GM19240 (cell line): ENCODE measurements at regions not wholly inside any gene's neighbourhood (a gene's known extent, or its start where the extent isn't known, plus 50 kb on each side); places are given as distances from the start of the nearest gene placed in this dataset.
"Not testable (repeated sequence)": the region's sequence is repeated elsewhere in the genome, so short reads cannot be mapped to it uniquely, and the experiment has no call there.

Experiments
- DNase-seq: peaks from one replicate; pipeline ENCODE4 v3.0.0; 2011; ENCODE audit warnings: low spot score; ENCODE audit not compliant: insufficient read length

DNA sequence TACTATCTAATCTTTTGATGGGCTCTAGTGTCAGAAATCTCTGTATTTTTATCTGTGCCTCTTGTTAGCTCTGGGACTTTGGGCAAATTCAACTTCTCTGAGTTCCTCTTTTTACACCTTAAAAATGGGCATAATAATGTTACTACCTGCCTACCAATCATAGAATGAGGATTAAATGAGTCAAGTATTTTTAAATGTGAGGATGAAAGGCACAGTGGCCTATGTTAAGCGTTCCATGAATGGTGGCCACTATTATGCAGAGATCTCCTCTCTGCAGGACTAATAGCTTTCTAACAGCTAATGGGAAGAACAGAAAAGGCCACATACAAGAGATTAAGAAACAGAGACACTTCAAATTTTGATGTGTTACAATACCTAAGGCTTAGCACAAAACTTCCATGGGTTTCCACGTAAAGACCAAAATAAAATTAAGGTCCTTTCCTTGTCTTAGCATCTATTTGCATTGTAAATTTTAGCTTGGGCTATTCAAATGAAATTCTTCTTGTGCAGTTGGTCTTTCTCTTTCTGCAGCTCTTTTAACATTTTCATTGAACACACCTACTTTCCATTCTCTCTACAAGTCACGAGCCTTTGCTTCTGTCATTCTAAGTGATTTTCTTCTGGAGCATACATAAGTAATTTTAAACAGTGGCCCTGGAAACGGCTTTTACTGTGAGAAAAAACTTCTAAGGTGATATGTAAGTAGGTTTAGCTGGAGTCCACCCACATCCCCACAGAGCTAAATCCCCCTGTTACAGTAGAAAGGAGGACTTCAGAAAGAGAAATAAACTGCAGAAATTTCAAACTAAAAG is 117.9 kb upstream of the MED14 start:
- no peak for DNase-seq

DNA sequence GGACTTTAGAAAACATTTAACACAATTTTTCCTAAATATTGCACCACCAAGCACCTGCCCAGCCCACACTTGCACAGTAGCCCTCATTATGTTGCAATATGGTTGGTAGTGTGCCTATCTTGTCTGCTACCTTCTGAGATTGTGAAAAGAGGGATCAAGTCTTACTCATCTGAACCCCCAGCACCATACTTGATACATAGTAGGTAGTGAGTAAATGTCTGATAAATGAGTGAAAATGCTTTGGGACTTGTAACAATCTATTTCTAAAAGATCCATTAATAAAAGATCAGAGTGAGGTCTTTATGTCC is 118.4 kb upstream of the MED14 start:
- DNase-seq, result no peak

- no peak for DNase-seq
Measured at GRCh38 chrX:40854242-40854641, 118.9 kb upstream of the MED14 start.

DNA sequence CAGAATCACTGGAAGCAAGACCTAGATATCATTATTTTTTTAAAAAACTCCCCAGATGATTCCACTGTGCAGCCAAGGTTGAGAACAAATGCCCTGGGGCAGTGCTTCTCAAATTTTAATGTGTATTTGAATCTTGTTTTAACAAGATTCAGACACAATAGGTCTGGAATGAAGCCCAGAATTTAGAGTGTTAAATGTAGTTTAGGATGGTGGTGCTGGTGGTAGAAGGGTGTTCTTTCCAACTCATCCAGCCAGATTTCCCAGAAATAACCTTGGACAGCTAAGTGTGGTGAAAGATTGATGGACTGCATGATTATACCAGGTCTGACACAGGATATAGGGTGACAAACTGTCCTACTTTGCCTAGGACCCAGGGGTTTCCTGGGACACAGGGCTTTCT is 120.1 kb upstream of the MED14 start:
- no peak for DNase-seq

DNA sequence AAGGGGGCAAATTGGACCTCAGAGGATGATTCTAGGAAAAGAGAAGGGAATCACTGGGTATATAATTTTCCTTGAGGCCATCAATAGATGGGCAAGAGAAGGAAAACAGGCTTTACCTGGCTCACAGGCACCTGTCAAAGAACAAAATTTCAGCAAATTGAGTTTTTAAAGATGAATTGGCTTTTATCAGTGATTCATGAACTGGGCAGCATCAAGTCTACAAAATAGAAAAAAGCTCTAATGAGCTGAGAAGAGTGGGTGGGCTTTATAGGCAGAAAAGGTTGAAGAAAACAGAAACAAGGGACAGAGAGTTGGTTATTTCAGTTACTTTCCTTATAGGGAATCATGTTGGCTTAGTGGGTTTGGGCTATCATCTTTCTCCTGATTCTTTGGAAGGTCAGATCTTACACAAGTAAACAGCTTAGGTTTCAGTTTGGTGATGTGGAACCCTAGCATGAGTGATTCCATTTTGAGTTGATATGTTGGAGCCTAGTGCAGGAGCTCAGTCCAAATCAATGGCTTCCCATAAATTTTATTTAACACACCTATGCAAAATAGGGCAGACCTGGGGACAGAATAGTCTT is 120.7 kb upstream of the MED14 start:
- DNase-seq, result no peak

DNA sequence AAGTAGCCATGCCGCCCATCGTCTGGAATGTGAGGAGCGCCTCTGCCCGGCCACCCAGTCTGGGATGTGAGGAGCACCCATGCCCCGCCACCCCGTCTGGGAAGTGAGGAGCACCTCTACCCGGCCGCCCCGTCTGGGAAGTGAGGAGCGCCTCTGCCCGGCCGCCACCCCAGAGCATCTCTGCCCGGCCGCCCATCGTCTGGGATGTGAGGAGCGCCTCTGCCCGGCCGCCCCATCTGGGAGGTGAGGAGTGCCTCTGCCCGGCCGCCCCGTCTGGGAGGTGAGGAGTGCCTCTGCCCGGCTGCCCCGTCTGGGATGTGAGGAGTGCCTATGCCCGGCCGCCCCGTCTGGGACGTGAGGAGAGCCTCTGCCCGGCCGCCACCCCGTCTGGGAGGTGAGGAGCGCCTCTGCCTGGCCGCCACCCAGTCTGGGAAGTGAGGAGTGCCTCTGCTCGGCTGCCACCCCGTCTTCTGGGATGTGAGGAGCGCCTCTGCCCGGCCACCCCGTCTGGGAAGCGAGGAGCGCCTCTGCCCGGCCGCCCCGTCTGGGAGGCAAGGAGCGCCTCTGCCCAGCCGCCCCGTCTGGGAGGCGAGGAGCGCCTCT is 126.7 kb upstream of the MED14 start:
- DNase-seq, result not testable (repeated sequence)

DNA sequence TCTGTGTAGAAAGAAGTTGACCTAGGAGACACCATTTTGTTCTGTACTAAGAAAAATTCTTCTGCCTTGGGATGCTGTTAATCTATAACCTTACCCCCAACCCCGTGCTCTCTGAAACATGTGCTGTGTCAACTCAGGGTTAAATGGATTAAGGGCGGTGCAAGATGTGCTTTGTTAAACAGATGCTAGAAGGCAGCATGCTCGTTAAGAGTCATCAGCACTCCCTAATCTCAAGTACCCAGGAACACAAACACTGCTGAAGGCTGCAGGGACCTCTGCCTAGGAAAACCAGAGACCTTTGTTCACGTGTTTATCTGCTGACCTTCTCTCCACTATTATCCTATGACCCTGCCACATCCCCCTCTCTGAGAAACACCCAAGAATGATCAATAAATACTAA is 127.9 kb upstream of the MED14 start:
- not testable (repeated sequence) for DNase-seq

DNA sequence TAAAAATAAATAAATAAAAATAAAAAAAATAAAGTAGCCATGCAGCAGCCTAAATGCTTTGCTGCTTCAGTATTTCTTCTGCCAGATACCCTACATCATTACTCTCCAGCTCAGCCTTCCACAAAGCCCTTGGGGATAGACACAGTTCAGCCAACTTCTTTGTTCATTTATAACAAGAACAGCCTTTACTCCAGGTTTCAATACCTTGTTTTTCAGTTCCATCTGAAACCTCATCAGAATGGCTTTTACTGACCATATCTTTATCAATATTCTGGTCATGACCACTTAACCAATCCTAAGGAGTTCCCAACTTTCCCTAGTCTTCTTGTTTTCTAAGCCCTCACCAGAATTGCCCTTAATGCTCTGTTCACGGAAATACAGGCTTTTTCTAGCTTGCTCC is 128.3 kb upstream of the MED14 start:
- no peak for DNase-seq

DNA sequence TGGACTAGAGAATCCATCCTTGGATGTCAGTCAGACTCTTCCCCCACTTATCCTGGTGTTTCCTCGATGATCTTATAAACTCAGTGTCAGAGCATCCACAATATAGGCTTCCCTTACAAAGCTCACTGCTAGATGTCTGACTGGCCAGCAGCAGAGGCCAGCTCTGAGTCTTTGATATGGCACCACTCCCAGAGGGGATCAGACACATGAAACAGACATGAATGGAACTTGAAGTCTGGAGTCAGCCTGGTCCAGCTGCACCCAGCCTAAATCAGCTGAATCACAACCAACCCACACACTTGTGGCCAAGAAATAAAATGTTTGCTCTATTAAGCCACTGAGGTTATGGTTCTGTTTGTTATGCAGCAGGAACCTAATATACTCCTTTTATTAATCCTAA is 129.6 kb upstream of the MED14 start:
- no peak for DNase-seq

DNA sequence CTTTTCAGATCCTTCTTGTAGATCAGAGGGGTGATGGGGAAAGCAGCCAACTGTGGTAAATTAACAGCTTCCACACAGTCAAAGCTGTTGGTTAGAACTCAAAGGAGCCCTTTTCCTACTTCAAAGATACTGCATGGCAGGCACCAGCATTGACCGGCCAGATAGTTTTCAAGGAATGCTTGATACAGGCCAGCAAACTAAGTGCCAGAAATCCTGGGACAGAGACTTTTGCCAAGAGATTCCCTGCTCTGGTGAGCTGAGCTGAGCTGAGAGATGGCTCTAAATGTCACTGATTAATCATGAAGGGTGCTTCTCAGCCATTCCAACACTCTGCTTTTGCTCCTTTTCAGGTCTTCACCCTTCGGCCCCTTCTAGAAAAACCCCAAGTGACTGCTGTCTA is 131.6 kb upstream of the MED14 start:
- DNase-seq, result no peak

GRCh38 chrX:40867352-40867751 is 132.0 kb upstream of the MED14 start:
- no peak for DNase-seq

GRCh38 chrX:40868868-40869267 is 133.5 kb upstream of the MED14 start:
- no peak for DNase-seq

DNA sequence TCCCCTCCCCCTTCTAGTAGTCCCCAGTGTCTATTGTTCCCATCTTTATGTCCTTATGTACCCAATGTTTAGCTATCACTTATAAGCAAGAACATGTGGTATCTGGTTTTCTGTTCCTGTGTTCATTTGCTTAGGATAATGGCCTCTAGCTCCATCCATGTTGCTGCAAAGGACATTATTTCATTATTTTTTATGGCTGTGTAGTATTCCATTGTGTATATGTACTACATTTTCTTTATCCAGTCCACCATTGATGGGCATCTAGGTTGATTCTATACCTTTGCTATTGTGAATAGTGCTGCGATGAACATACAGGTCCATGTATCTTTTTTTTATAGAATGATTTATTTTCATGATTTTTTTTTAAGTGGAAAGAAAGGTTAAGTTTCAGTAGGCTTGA is 135.6 kb upstream of the MED14 start:
- not testable (repeated sequence) for DNase-seq

DNA sequence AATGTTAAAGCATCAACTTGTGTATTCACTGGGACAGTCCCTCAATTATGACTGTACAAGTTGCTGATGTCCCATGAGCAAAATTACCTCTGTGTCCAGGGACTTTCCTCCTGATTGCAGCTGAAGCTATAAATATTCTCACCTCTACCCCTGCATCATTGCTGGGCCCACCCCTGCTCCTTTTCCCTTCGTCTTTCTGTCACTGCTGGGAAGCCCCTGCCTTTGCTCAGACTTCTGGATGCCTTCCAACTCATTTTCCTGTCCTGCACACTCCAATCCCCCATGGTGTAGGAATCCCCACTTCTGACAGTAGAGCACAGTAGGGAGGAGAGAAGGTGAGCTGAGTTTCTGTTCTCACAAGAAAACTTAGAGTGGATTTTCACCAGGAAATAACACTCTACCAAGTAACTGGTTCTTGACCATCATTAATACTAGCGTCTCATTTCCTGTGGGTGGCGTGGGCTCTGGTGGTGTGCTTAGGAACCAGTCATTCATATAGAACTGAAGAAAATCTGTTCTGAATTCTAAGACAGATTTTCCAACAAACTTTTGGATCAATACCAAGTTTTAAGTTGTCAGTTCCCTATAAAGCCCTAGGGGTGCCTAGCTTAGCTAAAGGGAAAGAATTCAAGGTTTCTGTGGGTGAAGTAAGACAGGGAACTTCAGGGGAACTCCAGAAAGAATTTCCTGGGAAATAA is 136.2 kb upstream of the MED14 start:
- DNase-seq, result peak; percentile 2

DNA sequence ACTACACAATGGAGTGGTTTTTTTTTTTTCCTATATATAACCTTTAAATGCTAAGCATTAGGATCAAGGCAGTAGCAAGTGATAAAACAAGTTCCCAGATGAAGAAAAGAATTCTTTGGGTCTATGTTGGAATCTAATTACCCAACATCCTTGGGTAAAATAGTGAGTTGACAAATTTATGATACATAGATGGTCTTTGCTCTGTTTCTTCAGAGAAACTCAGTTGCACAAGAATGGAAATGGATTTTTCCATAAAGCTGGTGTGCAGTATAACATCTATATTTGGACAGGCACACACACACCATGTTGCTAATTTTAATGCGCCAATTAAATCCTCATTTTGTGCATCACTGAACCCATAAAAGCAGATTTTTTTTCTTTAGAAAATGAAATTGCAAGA is 137.0 kb upstream of the MED14 start:
- DNase-seq, result no peak

- DNase-seq, result no peak
Measured at GRCh38 chrX:40875476-40875875, 140.1 kb upstream of the MED14 start.

- no peak for DNase-seq
Measured at GRCh38 chrX:40877887-40878286, 142.5 kb upstream of the MED14 start.

GRCh38 chrX:40878766-40879165 is 143.4 kb upstream of the MED14 start:
- DNase-seq, result no peak

- not testable (repeated sequence) for DNase-seq
Measured at GRCh38 chrX:40879172-40879571, 143.8 kb upstream of the MED14 start.

DNA sequence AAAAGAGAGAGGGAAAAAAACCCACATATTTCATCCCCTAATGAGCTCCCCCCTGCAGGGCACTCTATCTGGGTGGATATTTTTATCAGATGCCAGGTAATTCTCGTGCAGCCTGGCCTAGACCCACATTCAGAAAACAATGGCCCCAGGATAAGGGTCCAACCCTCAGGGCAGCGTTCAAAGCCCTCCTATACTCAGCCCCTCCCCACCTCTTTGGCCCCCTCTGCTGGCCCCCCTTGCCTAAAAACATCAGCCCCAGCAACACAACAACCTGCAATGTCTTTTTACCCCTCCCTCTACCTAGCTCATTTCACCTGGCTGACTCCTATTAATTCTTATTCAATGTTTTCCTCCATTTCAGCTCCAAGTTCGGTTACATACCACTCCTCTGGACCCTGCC is 145.4 kb upstream of the MED14 start:
- no peak for DNase-seq

GRCh38 chrX:40883021-40883619 is 147.8 kb upstream of the MED14 start:
- no peak for DNase-seq

DNA sequence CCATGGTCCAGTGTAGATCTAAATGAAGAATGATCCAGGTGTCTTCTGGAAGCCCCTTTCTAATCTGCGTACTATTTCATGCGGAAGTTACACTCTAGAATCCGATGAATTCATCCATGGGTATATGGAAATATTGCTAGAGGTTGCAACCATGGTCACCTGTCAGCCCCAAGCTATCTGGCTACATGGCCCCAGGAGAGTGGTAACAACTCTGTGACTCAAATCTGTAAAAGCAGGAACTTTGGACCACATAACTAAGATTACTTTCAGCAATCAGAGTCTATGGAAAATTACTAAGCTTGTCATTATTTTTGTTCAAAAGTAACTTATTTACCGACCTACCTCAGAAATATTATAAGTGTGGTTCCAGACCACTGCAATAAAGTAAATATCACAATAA is 150.6 kb upstream of the MED14 start:
- DNase-seq, result no peak
